Osteocyte (in vitro differentiated cells): ENCODE measurements at regions not wholly inside any gene's neighbourhood (a gene's known extent, or its start where the extent isn't known, plus 50 kb on each side); places are given as distances from the start of the nearest gene placed in this dataset.

ENCODE experiments used
- DNase-seq: peaks from one replicate; pipeline ENCODE4 v3.0.0; 2021; ENCODE audit warnings: mixed read lengths; ENCODE audit not compliant: unreplicated experiment; ENCODE audit errors: extremely low spot score
- H3K27ac Mint-ChIP-seq: one replicate; pipeline ENCODE4 v1.8.0; 2021; ENCODE audit warnings: mild to moderate bottlenecking, mixed read lengths; ENCODE audit not compliant: unreplicated experiment
- H3K27me3 Mint-ChIP-seq: one replicate; pipeline ENCODE4 v1.8.0; 2021; ENCODE audit warnings: mixed read lengths; ENCODE audit not compliant: unreplicated experiment
- H3K36me3 Mint-ChIP-seq: one replicate; pipeline ENCODE4 v1.8.0; 2021; ENCODE audit warnings: mixed read lengths; ENCODE audit not compliant: unreplicated experiment
- H3K4me1 Mint-ChIP-seq: one replicate; pipeline ENCODE4 v1.8.0; 2021; ENCODE audit warnings: mixed read lengths; ENCODE audit not compliant: unreplicated experiment
- H3K4me3 Mint-ChIP-seq: one replicate; pipeline ENCODE4 v1.8.0; 2021; ENCODE audit warnings: mild to moderate bottlenecking, moderate library complexity, mixed read lengths; ENCODE audit not compliant: unreplicated experiment
- H3K9me3 Mint-ChIP-seq: one replicate; pipeline ENCODE4 v1.8.0; 2021; ENCODE audit warnings: mixed read lengths; ENCODE audit not compliant: unreplicated experiment
- CTCF ChIP-seq: fragments of 200-600 bp; sonication (generic); IDR thresholded peaks from 2 replicates; pipeline ENCODE4 v1.5.0; 2021; ENCODE audit warnings: antibody characterized with exemption, mild to moderate bottlenecking, moderate library complexity

- Mint-ChIP-seq H3K4me1 (no peaks in the 10 kb centered on the region), H3K4me3 (no peak overlapping the region), H3K36me3 (no peaks in the 10 kb centered on the region), H3K9me3 (no peaks in the 10 kb centered on the region), H3K27ac (no peak overlapping the region), H3K27me3 (peaks cover 16% of the 10 kb centered on the region)
- DNase-seq: no peak
- no peak for TF ChIP-seq CTCF
These were observed 53.9 kb upstream of the AKT3 start for GRCh38 chr1:243903895-243904294.

GRCh38 chr1:243903041-243903440 lies 53.0 kb upstream of the AKT3 start:
- no peak for TF ChIP-seq CTCF
- Mint-ChIP-seq H3K36me3 (no peaks in the 10 kb centered on the region), H3K27ac (no peak overlapping the region), H3K4me3 (no peak overlapping the region), H3K9me3 (no peaks in the 10 kb centered on the region), H3K27me3 (peaks cover 16% of the 10 kb centered on the region), H3K4me1 (no peaks in the 10 kb centered on the region)
- DNase-seq: no peak

- H3K4me3 Mint-ChIP-seq: no peak overlapping the region
- no peaks in the 10 kb centered on the region for H3K9me3 Mint-ChIP-seq
- peaks cover 15% of the 10 kb centered on the region for H3K27me3 Mint-ChIP-seq
- no peaks in the 10 kb centered on the region for H3K4me1 Mint-ChIP-seq
- DNase-seq: no peak
- no peak for TF ChIP-seq CTCF
- no peak overlapping the region for H3K27ac Mint-ChIP-seq
- H3K36me3 Mint-ChIP-seq: no peaks in the 10 kb centered on the region
These were observed 52.1 kb upstream of the AKT3 start for GRCh38 chr1:243902100-243902499.
